Transverse colon (tissue), 3 donors: ENCODE measurements at regions not wholly inside any gene's neighbourhood (a gene's known extent, or its start where the extent isn't known, plus 50 kb on each side); places are given as distances from the start of the nearest gene placed in this dataset.

Experiments used
- CTCF ChIP-seq, 5 experiments: fragments of 200-600 bp in 3 of 5; fragments of 450-650 bp in 2 of 5; sonication (generic) in 3 of 5; IDR thresholded peaks; 1 replicate in 2 of 5; 2 replicates in 3 of 5; pipeline ENCODE4 v1.5.1; 2016 to 2017; ENCODE audit warnings: antibody characterized with exemption in 5 of 5, inconsistent platforms in 3 of 5, mild to moderate bottlenecking in 2 of 5, moderate library complexity in 1 of 5
- POLR2A ChIP-seq: fragments of 450-650 bp; IDR thresholded peaks from one replicate; pipeline ENCODE4 v1.6.1; 2016; ENCODE audit warnings: antibody characterized with exemption, mild to moderate bottlenecking, moderate library complexity

DNA sequence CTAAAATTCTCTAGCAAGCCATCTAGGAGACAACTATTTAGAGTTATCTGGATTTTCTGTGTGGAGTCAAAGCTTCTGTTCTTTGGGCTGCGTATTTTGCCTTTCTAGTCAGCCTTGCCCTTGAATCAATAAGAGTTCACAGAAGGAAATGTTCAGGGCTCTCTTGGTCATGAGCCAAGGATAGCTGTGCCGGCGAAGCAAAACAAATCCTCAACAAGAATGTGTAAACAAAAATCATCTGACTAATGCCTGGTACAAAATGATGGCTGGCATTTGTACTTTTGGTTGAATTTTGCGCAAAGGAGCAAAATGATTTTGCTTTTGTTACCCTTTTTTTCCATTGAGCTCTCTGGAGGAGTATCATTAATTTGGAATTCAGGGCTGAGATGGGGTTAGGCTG is 171.1 kb downstream of the DACT1 start:
- no peak for TF ChIP-seq CTCF (IDR thresholded peaks at IDR 0.05)
- no peak for TF ChIP-seq POLR2A
